ENCODE measurements at regions not wholly inside any gene's neighbourhood (a gene's known extent, or its start where the extent isn't known, plus 50 kb on each side); places are given as distances from the start of the nearest gene placed in this dataset.
"Not testable (repeated sequence)": the region's sequence is repeated elsewhere in the genome, so short reads cannot be mapped to it uniquely, and the experiment has no call there.

DNA sequence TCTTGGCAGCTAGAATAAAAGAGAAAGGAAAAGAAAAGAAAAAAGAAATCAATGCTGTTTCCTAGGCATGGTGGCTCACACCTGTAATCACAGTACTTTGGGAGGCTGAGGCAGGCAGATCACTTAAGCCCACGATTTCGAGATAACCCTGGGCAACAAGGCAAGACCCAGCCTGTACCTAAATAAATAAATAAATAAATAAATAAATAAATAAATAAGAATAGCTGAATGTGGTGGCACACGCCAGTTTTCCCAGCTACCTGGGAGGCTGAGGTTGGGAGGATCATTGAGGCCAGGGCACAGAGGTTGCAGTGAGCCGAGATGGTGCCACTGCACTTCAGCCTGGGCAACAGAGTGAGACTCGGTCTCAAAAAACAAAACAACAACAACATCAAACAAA lies 705.0 kb upstream of the SEMA3D start:
- TF ChIP-seq POLR2A, POLR2AphosphoS5 (IDR thresholded peaks at IDR 0.05): not testable (repeated sequence)
- TF ChIP-seq, protein P1, sequence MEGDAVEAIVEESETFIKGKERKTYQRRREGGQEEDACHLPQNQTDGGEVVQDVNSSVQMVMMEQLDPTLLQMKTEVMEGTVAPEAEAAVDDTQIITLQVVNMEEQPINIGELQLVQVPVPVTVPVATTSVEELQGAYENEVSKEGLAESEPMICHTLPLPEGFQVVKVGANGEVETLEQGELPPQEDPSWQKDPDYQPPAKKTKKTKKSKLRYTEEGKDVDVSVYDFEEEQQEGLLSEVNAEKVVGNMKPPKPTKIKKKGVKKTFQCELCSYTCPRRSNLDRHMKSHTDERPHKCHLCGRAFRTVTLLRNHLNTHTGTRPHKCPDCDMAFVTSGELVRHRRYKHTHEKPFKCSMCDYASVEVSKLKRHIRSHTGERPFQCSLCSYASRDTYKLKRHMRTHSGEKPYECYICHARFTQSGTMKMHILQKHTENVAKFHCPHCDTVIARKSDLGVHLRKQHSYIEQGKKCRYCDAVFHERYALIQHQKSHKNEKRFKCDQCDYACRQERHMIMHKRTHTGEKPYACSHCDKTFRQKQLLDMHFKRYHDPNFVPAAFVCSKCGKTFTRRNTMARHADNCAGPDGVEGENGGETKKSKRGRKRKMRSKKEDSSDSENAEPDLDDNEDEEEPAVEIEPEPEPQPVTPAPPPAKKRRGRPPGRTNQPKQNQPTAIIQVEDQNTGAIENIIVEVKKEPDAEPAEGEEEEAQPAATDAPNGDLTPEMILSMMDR (IDR thresholded peaks at IDR 0.05): not testable (repeated sequence)

All from breast epithelium (tissue), 3 donors.